CD14-positive monocyte (primary cell): ENCODE measurements at regions not wholly inside any gene's neighbourhood (a gene's known extent, or its start where the extent isn't known, plus 50 kb on each side); places are given as distances from the start of the nearest gene placed in this dataset.

Experiments used
- DNase-seq, 3 donors: peaks; one replicate each; pipeline ENCODE4 v3.0.0-alpha.2; 2011 to 2022
- H2AFZ ChIP-seq: 2 replicates; pipeline ENCODE4 v1.6.0; 2012; ENCODE audit warnings: mild to moderate bottlenecking, low read depth, low read length, inconsistent platforms; ENCODE audit not compliant: insufficient read depth, poor library complexity, severe bottlenecking
- H3K27ac ChIP-seq, 2 donors: 1 replicate in 1 of 2; 2 replicates in 1 of 2; pipeline ENCODE4 v1.5.1; 2012 to 2013; ENCODE audit warnings: low read length in 2 of 2, control low read depth in 1 of 2, inconsistent platforms in 1 of 2, low read depth in 1 of 2, mild to moderate bottlenecking in 1 of 2
- H3K27me3 ChIP-seq, 2 donors: one replicate each; pipeline versions ENCODE4 v1.6.0 to v1.6.1; 2011 to 2013; ENCODE audit warnings: low read length in 2 of 2; ENCODE audit not compliant: control insufficient read depth in 2 of 2, insufficient read depth in 2 of 2
- H3K36me3 ChIP-seq, 2 donors: replicated peaks in 1 of 2; 1 replicate in 1 of 2; 2 replicates in 1 of 2; pipeline versions ENCODE4 v1.5.1 to v1.6.1; 2012 to 2013; ENCODE audit warnings: low read length in 2 of 2, control low read depth in 1 of 2, inconsistent platforms in 1 of 2, mild to moderate bottlenecking in 1 of 2; ENCODE audit not compliant: insufficient read depth in 2 of 2, control insufficient read depth in 1 of 2
- H3K4me1 ChIP-seq, 2 donors: 1 replicate in 1 of 2; 2 replicates in 1 of 2; pipeline versions ENCODE4 v1.5.1 to v1.6.1; 2012 to 2013; ENCODE audit warnings: low read length in 2 of 2, control low read depth in 1 of 2, inconsistent platforms in 1 of 2, mild to moderate bottlenecking in 1 of 2, moderate library complexity in 1 of 2; ENCODE audit not compliant: insufficient read depth in 2 of 2, control insufficient read depth in 1 of 2
- H3K4me2 ChIP-seq: replicated peaks from 2 replicates; pipeline ENCODE3; 2012; ENCODE audit warnings: low read length, moderate library complexity, mild to moderate bottlenecking; ENCODE audit not compliant: poor library complexity, severe bottlenecking; ENCODE audit errors: extremely low read depth
- H3K4me3 ChIP-seq, 3 experiments: fragments of 200-600 bp in 1 of 3; sonication (generic) in 1 of 3; replicated peaks in 1 of 3; 1 replicate in 2 of 3; 2 replicates in 1 of 3; pipeline ENCODE4 v1.5.1; 2011 to 2013; ENCODE audit warnings: low read length in 3 of 3, mild to moderate bottlenecking in 3 of 3, control low read depth in 2 of 3, low read depth in 2 of 3, inconsistent platforms in 1 of 3, moderate library complexity in 1 of 3
- H3K79me2 ChIP-seq: 2 replicates; pipeline ENCODE4 v1.6.0; 2012; ENCODE audit warnings: mild to moderate bottlenecking, control low read depth, inconsistent platforms, low read length, moderate library complexity; ENCODE audit not compliant: insufficient read depth
- H3K9ac ChIP-seq: 2 replicates; pipeline ENCODE4 v1.6.0; 2017; ENCODE audit warnings: low read length, mild to moderate bottlenecking; ENCODE audit not compliant: insufficient read depth, poor library complexity, severe bottlenecking
- H3K9me3 ChIP-seq, 2 donors: replicated peaks in 1 of 2; 1 replicate in 1 of 2; 2 replicates in 1 of 2; pipeline versions ENCODE4 v1.5.1 to v1.6.1; 2012 to 2013; ENCODE audit warnings: low read length in 2 of 2, control low read depth in 1 of 2; ENCODE audit not compliant: control insufficient read depth in 1 of 2, insufficient read depth in 1 of 2
- H4K20me1 ChIP-seq: 2 replicates; pipeline ENCODE4 v1.6.0; 2012; ENCODE audit warnings: mild to moderate bottlenecking, low read length, control low read depth, moderate library complexity; ENCODE audit not compliant: insufficient read depth
- H3K27ac Mint-ChIP-seq, 7 donors: one replicate each; pipeline ENCODE4 v1.8.0; 2020; ENCODE audit warnings: mild to moderate bottlenecking in 7 of 7, mixed read lengths in 7 of 7, moderate library complexity in 6 of 7, inconsistent platforms in 2 of 7
- H3K27me3 Mint-ChIP-seq, 3 donors: one replicate each; pipeline ENCODE4 v1.8.0; 2021 to 2022; ENCODE audit warnings: low read depth in 3 of 3, mild to moderate bottlenecking in 3 of 3, mixed read lengths in 3 of 3, moderate library complexity in 3 of 3, inconsistent platforms in 1 of 3
- H3K36me3 Mint-ChIP-seq, 2 donors: one replicate each; pipeline ENCODE4 v1.8.0; 2020; ENCODE audit warnings: mixed read lengths in 2 of 2, inconsistent platforms in 1 of 2, mild to moderate bottlenecking in 1 of 2
- H3K4me1 Mint-ChIP-seq: one replicate; pipeline ENCODE4 v1.8.0; 2020; ENCODE audit warnings: mild to moderate bottlenecking, mixed read lengths
- H3K4me3 Mint-ChIP-seq, 2 donors: one replicate each; pipeline ENCODE4 v1.8.0; 2020; ENCODE audit warnings: mild to moderate bottlenecking in 2 of 2, mixed read lengths in 2 of 2, moderate library complexity in 1 of 2
- H3K9me3 Mint-ChIP-seq, 7 donors: one replicate each; pipeline ENCODE4 v1.8.0; 2020 to 2022; ENCODE audit warnings: mixed read lengths in 7 of 7, mild to moderate bottlenecking in 6 of 7, moderate library complexity in 6 of 7, inconsistent platforms in 2 of 7
- WGBS: methylation state at CpG from one replicate; pipeline ENCODE4 v1.1.5; 2013; ENCODE audit warnings: missing lambda C conversion rate; ENCODE audit not compliant: insufficient coverage; 5-methylcytosine and 5-hydroxymethylcytosine counted together
- intact Hi-C, 2 donors: fragments of 100-400 bp; cut with micrococcal nuclease; formaldehyde crosslinking; loops; one replicate each; pipeline versions ENCODE4 v1.15.0 to v1.15.1; 2023
- TF ChIP-seq, protein P1 (sequence below): fragments of 200-600 bp; IDR thresholded peaks from one replicate; pipeline ENCODE4 v1.8.0; 2022; ENCODE audit warnings: antibody characterized with exemption, mild to moderate bottlenecking

DNA sequence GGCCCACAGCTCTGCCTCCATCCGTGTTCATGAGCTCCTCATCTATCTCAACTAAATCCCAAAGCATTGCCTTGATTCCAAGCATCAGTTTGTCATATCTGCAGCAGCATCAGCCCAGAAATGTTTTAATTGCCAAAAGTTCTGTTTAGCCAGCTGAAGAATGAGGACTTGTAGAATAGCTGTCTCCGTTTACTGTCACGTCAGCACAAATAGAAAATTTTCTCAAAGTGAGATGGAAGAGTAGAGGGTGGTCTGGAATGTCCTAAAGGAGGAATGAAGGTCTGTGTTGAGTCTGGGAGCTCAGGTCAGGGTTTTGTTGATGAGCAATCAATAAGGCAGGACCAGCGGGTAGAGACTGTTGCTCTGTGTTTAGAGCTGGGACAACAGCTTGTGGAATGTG is 134.9 kb upstream of the ISX start:
- Histone ChIP-seq H3K79me2 (no peaks in the 10 kb centered on the region), H2AFZ (no peak overlapping the region), H3K4me3 (no peak overlapping the region), H3K4me1 (no peaks in the 10 kb centered on the region), H4K20me1 (no peaks in the 10 kb centered on the region), H3K9me3 (no peaks in the 10 kb centered on the region), H3K9ac (no peak overlapping the region), H3K27ac (no peak overlapping the region), H3K4me2 (no peak overlapping the region), H3K27me3 (no peaks in the 10 kb centered on the region), H3K36me3 (no peaks in the 10 kb centered on the region)
- 93% methylated on average over 2 of the region's 4 CpGs for WGBS
- H3K27me3 Mint-ChIP-seq = peaks cover 1 to 2% (median 2%) of the 10 kb centered on the region in 3 donors
- no peak for DNase-seq
- TF ChIP-seq, protein P1, sequence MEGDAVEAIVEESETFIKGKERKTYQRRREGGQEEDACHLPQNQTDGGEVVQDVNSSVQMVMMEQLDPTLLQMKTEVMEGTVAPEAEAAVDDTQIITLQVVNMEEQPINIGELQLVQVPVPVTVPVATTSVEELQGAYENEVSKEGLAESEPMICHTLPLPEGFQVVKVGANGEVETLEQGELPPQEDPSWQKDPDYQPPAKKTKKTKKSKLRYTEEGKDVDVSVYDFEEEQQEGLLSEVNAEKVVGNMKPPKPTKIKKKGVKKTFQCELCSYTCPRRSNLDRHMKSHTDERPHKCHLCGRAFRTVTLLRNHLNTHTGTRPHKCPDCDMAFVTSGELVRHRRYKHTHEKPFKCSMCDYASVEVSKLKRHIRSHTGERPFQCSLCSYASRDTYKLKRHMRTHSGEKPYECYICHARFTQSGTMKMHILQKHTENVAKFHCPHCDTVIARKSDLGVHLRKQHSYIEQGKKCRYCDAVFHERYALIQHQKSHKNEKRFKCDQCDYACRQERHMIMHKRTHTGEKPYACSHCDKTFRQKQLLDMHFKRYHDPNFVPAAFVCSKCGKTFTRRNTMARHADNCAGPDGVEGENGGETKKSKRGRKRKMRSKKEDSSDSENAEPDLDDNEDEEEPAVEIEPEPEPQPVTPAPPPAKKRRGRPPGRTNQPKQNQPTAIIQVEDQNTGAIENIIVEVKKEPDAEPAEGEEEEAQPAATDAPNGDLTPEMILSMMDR = no peak
- H3K27ac Mint-ChIP-seq = no peak overlapping the region
- intact Hi-C loops = no loop called here
- H3K36me3 Mint-ChIP-seq = no peaks in the 10 kb centered on the region
- H3K4me3 Mint-ChIP-seq = no peak overlapping the region
- peaks cover 0 to 19% (median 5%) of the 10 kb centered on the region in 7 donors for H3K9me3 Mint-ChIP-seq
- H3K4me1 Mint-ChIP-seq = no peaks in the 10 kb centered on the region

DNA sequence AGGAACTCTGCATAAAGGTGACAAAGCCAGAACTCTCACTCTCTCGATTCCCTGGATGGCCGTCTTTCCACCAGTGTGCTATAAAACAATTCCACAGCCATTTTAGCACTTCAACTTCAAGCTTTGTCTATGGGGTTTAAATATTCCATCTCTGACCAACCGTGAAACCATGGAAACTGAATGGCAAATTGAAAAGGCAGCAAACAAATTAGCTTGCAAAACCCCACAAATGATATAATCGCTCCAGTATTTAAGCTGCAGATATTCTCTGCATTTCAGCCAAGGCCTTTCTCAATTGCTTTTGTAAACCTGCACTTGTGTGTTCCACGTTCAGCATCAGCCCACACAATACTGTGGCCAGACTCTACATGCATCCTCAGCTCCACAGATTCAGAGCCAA is 131.7 kb upstream of the ISX start:
- Mint-ChIP-seq H3K36me3 (no peaks in the 10 kb centered on the region), H3K9me3 (peaks cover 0 to 15% (median 5%) of the 10 kb centered on the region in 7 donors), H3K4me1 (no peaks in the 10 kb centered on the region), H3K4me3 (no peak overlapping the region), H3K27me3 (peaks cover 1 to 2% (median 2%) of the 10 kb centered on the region in 3 donors), H3K27ac (peak overlapping the region in 1 of 7 donors; percentile 42)
- Histone ChIP-seq H3K36me3 (no peaks in the 10 kb centered on the region), H3K9me3 (no peaks in the 10 kb centered on the region), H2AFZ (no peak overlapping the region), H3K4me1 (no peaks in the 10 kb centered on the region), H3K4me2 (no peak overlapping the region), H4K20me1 (no peaks in the 10 kb centered on the region), H3K79me2 (no peaks in the 10 kb centered on the region), H3K9ac (no peak overlapping the region), H3K4me3 (no peak overlapping the region), H3K27ac (no peak overlapping the region), H3K27me3 (no peaks in the 10 kb centered on the region)
- TF ChIP-seq, protein P1 = no peak
- DNase-seq = no peak
- WGBS = 81% methylated on average over 3 of the region's 5 CpGs
- intact Hi-C loops = no loop called here
